Transverse colon (tissue), 4 donors: ENCODE measurements at regions not wholly inside any gene's neighbourhood (a gene's known extent, or its start where the extent isn't known, plus 50 kb on each side); places are given as distances from the start of the nearest gene placed in this dataset.

Source experiments
- EP300 ChIP-seq: sonication (generic); formaldehyde crosslinking; IDR thresholded peaks from one replicate; pipeline ENCODE4 v1.6.1; 2017; ENCODE audit warnings: antibody characterized with exemption, low read depth
- POLR2A ChIP-seq: fragments of 450-650 bp; IDR thresholded peaks from one replicate; pipeline ENCODE4 v1.6.1; 2016; ENCODE audit warnings: antibody characterized with exemption, mild to moderate bottlenecking, moderate library complexity
- POLR2AphosphoS5 ChIP-seq, 3 donors: sonication (generic); formaldehyde crosslinking; IDR thresholded peaks; one replicate each; pipeline ENCODE4 v1.6.1; 2016; ENCODE audit warnings: antibody characterized with exemption in 3 of 3
- TF ChIP-seq, protein P1 (sequence below), 5 experiments: fragments of 200-600 bp in 3 of 5; fragments of 450-650 bp in 2 of 5; sonication (generic) in 3 of 5; IDR thresholded peaks; 1 replicate in 2 of 5; 2 replicates in 3 of 5; pipeline ENCODE4 v1.5.1; 2016 to 2017; ENCODE audit warnings: antibody characterized with exemption in 5 of 5, inconsistent platforms in 3 of 5, mild to moderate bottlenecking in 2 of 5, moderate library complexity in 1 of 5

DNA sequence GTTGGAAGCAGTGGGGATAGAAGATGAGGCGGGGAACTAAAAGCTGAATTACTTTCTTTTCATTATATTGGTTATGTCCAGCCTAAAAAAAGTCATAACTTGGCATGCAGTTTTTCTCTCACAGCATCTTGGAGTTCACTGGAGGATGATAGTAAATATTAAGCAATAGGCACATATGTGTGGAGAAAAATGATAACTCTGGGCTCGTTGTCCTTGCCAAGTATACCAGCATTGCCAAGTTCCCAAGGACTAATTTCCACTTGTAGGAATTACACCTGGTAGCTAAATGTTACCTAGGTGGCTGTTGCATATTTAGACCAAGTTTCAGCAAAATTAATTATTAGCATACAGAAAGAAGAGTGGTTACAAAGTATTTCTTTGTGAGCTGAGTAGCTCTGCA, 1007.6 kb downstream of the ANKRD7 start:
- TF ChIP-seq EP300 (no peak), POLR2A (no peak), POLR2AphosphoS5 (IDR thresholded peaks at IDR 0.05) (no peak)
- TF ChIP-seq, protein P1, sequence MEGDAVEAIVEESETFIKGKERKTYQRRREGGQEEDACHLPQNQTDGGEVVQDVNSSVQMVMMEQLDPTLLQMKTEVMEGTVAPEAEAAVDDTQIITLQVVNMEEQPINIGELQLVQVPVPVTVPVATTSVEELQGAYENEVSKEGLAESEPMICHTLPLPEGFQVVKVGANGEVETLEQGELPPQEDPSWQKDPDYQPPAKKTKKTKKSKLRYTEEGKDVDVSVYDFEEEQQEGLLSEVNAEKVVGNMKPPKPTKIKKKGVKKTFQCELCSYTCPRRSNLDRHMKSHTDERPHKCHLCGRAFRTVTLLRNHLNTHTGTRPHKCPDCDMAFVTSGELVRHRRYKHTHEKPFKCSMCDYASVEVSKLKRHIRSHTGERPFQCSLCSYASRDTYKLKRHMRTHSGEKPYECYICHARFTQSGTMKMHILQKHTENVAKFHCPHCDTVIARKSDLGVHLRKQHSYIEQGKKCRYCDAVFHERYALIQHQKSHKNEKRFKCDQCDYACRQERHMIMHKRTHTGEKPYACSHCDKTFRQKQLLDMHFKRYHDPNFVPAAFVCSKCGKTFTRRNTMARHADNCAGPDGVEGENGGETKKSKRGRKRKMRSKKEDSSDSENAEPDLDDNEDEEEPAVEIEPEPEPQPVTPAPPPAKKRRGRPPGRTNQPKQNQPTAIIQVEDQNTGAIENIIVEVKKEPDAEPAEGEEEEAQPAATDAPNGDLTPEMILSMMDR (IDR thresholded peaks at IDR 0.05), result no peak
